HEK293T (cell line): ENCODE measurements at regions not wholly inside any gene's neighbourhood (a gene's known extent, or its start where the extent isn't known, plus 50 kb on each side); places are given as distances from the start of the nearest gene placed in this dataset.

Source experiments
- BHLHE40 ChIP-seq: fragments of 450-650 bp; IDR thresholded peaks from 2 replicates; pipeline ENCODE4 v1.6.1; 2016; ENCODE audit warnings: mild to moderate bottlenecking, moderate library complexity, borderline replicate concordance
- NFRKB ChIP-seq: fragments of 450-650 bp; IDR thresholded peaks from 2 replicates; pipeline ENCODE4 v1.6.1; 2016; ENCODE audit warnings: mild to moderate bottlenecking, moderate library complexity

GRCh38 chr5:166320920-166321480, 1970.4 kb upstream of the WWC1 start:
- TF ChIP-seq NFRKB: no peak
- TF ChIP-seq BHLHE40: no peak
